NCI-H128 (cell line): ENCODE measurements at regions not wholly inside any gene's neighbourhood (a gene's known extent, or its start where the extent isn't known, plus 50 kb on each side); places are given as distances from the start of the nearest gene placed in this dataset.
"Not testable (repeated sequence)": the region's sequence is repeated elsewhere in the genome, so short reads cannot be mapped to it uniquely, and the experiment has no call there.

ENCODE experiments used
- DNase-seq: peaks from one replicate; lab custom pipeline; 2025; ENCODE audit not compliant: unreplicated experiment; lab: John Stamatoyannopoulos, UW

DNA sequence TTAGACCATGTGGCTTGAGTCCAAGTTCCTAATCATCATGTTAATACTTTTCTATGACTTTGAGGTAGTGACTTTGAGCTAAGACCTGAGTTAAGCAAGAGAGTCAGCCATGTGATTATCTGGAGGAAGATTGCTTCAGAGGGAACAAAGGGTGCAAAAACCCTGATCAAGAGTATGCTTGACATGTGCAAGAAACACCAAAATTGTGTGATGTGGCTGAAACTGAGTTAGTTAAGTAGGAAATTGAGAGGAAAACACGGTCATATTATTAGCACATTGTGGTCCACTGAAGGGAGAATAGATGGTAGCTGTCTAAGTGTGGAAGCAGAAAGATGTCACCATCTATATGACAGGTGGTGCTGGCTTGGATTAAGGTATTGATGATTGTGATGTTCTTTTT is 130.4 kb upstream of the MON1B start:
- DNase-seq = no peak

DNA sequence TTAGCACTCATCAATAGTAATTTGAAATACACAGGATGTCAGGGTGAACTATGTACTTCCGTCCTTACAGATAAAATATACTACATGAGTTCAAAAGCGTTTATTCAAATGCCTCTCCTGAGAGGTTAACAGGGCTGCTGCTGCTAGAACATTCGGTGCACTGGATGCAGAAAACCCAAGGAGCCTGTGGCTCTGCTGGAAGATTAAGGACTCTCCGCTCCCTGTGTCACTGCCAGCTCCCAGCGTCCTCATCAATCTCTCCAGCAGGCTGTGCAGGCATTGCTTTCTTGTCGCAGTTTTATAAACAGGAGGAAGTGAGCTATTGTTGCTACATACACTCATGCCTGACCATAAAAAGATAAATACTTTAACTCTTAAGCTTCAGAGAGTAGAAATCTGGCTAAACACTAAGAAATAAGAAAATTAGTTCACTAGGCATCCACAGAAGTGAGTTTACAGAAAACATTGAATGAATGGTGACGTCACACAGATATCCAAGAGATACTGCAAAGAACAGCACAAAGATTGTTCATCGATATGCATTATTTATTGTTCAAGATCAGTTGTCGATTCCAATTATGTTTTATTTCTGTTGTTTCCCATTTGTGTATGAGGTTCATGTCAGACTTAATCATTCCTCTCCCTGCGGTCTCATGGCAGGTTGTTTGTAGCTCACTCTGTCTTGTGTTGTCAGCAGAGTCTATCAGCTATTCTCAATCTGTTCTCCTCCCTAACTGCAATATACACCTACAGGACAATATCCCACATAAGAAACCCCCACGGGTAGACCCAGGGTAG is 127.9 kb upstream of the MON1B start:
- DNase-seq = no peak

DNA sequence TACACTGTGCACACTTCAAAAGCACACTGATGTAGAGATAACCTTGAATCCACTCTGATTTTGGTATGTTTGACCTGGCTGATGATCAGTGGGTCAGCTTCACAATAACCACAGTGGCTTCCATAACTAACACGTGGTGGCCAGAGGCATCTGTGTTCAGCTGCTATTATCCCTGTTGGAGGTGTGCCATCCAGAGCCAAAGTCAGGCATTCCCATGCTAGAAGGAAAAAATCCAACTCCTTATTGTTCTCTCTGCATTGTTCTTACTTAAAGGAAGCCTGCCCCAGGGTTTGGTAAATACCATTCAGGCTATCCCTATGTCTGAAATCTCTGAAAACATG is 127.3 kb upstream of the MON1B start:
- DNase-seq = no peak

DNA sequence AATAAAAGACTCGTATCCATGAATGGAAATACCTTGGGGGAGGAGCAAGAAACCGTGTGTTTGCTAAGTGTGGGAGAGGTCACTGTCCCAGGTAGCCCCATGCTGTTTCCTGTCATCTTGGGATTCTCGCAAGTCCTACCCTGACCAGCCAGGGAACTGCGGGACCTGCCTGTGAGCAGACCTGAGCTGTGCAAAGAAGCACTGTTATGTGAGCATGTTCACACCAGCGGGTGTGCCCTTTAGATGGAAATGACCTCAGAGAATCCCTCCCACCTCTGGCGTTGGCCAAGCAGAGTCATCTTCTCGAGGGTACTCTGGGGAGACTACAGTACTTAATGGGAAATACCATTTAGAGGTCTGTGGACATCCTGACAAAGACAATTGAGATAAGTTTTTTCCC is 127.0 kb upstream of the MON1B start:
- DNase-seq = no peak

DNA sequence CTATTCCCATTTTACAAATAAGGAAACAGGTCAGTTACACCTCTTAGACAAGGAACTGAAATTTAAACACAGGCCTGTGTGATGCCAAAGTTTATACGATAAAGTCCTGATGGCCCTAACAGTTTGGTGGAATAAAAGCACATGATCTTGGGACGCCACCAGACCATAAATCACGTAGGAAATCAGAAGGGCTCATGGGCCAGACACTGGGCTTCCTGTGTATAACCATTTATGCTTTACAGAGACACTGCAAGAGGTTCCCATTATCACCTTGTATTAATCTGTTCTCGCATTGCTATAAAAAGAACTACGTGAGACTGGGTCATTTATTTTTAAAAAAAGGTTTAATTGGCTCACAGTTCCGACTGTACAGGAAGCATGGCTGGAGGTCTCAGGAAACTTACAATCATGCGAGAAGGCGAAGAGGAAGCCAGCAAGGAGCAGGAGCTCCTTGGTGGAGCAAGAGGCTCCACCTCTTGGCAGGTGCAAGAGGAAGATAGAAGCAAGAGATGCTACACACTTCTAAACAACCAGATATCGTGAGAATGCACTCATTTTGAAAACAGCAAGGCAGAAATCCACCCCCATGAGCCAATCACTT is 124.0 kb upstream of the MON1B start:
- DNase-seq = no peak

DNA sequence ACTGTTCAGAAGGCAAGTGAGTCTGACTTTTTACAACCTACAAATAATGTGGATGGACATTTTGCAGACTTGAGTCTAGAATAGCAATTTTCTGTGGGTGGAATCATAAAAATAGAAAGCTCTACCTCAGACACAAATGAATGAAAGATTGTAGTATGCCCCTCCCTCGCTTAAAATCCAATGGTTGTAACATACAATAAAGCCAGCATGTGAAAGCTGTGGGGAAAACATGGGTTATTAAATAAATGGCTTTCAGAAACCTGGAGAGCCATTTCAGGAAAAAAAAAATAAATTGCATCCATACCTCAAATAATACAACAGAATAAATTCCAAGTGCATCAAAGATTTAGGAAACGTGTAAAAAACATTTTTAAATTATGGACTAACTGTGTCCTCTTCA is 123.1 kb upstream of the MON1B start:
- no peak for DNase-seq

DNA sequence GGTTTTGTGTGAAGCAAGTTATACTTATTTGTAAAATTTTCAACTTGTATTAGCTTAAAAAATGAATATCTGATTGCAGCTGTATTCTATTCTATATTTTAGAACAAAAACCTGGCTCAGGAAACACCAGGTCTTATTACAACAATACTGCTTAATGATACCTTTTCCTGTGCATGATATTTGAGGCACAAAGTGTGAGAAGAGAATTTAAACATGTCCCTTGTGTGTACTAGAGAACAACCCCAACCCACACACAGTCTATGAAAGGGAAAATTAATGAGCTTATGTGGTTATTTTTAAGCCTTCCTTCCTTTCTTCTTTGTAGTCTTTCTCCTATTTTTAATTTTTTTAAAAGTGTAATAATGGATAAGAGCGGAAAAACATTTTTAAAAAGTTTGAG is 122.6 kb upstream of the MON1B start:
- DNase-seq = no peak

DNA sequence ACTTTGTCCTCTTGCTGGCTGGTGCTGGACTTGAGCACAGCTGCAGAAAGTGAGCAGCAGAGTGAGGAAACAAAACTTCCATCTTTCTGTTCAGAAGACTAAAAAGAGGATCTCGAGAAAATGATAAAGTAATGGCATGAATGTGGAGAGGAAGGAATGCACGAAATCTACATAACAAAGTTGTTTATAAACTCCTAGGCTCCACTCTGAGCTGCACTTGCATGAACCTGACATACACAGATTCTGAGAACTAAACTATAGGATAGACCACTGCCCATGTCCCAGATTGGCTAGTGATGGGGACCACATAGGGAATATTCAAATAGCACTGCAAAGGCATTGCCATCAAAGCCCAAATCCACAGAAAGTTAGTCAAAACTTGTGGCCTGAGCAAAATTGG is 121.1 kb upstream of the MON1B start:
- DNase-seq = no peak

DNA sequence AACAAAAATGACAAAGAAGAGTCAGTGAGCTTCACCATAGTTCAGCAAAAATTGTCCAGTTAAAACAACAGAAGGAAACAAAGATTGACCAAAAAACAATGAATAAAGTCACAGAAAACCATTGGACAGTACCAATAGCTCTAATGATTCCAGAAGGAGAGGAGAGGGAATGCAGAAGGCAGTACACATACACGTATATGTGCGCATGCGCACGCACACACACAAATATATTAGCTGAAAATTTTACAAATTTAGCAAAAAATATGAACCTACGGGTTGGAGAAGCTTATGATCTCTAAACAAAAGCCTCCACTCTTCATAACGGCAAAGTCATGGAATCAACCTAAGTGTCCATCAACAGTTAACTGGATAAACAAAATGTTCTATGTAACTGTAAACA is 120.3 kb upstream of the MON1B start:
- no peak for DNase-seq

DNA sequence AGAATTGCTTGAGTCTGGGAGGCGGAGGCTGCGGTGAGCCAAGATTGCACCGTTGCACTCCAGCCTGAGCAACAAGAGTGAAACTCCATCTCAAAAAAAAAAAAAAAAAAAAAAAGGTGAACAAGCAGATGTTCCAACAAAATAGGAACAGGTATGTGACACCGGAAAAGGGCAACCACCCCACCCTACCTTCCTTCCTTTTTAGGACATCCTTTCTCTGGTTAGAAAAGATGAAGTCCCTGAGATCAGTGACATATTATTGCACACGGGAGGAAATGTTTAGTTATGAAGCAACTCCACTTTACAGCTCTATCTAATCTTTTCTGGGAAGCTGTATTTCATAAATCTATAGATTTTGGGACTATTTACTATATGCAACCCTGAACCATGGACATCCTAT is 114.2 kb upstream of the MON1B start:
- DNase-seq = no peak

DNA sequence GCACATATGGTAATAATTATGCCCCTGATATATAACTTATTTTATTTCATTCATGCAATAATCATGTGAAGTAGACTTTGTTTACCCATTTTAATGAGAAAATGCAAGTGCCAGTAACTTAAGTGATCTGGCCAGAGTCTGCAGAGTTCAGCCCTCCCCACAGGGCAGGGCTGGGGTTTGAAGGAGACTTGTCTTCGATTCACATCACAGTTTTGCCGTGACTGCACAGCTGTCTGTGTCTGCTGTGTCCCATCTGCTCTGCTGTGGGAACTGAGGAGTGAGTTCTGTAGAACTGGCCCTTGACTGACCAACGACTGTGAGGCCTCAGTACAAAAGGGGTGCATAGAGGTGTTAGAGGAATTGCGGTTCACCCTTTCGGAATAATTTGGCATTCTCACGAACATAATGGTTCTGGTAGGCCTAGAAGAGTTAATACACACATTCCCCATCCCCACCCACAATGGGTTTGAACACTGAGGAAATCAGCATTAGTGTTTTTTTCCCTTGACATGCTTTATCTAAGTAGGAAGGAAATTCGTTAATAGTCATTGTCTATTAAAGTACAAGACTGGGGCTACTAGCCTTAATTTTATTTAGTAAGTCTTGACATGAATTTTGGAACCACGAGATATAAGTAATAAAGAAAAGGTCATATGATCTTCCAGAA is 113.6 kb upstream of the MON1B start:
- DNase-seq = no peak

DNA sequence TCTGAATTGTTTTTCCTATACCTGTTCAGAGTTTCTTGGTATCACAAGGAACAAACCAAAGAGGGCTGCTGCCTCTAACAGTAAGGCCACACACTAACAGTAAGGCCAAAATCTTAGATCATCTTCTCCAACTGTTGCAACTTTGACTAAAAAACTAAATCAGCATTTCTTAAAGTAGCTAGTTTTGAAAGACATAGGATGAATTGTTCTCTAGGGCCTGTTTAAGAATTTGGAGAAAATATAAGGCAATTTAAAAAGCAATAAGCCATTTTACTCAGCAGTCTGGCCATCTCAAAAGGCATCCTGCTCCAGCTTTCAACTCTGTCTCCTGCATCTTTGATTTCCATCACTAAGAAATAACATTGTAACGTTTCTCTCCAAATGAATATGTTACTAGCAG is 105.0 kb upstream of the MON1B start:
- DNase-seq = no peak

DNA sequence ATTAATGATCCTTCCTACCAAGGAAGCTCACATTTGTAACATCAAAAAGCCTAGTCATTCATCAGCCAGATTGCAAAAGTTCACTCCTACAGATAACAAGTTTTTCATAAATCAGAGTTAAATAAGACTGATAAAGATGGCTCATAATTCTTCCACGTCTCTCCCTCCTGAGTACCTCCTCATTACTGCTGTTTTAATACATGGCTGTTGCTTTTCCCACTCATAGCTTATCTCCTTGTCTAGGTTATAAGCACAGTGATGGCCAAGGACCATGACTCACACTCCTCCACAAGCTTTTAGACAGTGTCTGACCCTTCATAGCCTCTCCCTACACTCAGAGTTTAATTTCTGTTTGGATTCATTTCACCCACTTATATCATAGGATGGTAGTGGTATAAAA is 100.9 kb upstream of the MON1B start:
- no peak for DNase-seq

DNA sequence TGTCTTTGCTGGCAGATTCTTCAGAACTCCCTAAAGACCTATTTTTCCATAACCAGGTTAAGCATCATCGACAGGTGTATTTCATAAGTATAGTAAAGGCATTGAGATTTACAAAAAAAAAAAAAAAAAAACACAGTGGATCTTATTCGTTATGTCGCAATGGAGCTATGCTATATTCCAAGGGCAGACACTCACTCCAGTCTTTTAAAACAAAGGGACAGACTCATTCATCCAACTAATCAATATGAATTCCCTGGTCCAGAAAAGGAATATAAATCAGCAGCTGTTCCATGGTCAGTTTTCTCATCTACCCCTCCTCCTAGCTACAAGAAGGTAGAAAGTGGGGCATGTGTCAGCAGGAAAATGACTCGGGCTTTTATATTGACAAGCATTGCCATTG is 97.7 kb upstream of the MON1B start:
- no peak for DNase-seq

DNA sequence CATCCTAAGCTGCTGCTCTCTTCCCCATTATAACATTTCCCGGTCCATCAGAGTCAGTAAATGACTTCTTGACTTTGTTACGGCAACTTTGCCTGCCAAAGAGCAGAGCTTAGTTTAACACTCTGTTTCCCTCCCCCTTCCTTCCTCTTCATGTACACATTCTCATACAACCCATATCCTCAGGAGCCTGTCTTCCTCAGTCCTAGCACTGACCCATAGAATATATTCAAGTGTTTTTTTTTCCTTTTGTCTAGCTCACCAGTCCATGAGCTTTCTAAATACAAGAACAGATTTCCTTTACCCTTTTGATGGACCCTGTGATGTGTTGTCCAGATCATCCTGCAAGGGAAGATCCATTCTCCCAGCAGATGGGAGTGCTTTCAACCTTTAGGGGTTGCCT is 97.0 kb upstream of the MON1B start:
- DNase-seq = no peak

DNA sequence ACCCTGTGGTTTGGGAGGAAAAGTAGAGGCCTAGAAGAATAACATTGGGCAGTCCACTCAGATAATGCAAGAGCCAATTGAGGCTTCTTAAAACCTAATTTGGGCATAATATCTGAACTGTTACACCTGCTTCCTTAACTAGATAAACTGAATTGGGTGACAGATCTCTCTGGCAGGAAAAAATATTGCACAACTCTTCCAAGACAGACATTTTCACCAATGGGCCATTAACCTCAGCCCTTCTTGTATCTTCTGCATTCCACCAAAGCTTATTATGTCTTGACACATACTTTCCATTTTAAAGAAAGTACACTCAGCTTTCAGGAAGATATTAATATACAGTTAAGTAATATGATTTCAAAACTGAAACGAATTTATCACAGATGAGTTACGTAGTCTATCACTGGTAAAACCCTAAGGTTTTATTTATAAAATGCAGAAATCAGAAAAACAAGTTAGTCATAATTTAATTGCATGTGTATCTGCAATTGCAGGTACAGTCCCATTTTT is 79.9 kb upstream of the MON1B start:
- DNase-seq = no peak

DNA sequence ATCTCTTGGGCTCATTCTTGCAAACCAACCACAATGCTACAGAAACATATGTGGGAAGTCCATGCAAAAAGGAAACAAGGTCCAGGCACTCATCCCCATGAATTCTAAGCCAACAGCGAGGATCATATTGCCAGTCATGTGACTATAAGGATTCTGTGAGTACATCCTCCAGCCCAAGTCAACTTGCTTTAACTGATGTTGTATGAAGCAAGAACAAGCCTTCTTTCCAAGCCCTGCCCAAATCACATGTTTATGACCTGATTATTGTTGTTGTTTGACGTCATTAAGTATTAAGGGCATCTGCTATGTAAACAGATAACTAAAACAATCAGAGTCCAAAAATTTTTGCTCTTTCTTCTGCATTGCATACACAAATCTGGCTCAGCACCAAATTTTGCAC is 78.2 kb upstream of the MON1B start:
- no peak for DNase-seq

DNA sequence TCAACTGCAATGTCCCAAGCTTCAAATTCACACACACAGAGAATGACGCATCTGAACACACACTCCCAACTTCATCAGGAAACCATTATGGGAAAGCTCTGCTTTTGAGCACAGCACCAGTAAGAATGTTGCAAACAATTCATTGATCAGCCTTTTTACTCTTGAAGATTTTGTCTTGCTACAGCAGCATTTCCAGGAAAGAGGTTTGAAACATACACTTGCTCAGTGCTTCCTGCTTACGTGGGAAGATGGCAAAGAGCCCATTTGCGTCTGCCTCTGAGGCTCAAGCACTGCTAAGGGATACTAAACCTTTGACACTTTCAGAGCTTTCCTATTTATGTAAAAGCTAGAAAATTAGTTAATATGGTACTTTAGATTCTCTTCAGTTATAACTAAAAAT is 77.2 kb upstream of the MON1B start:
- DNase-seq = no peak

DNA sequence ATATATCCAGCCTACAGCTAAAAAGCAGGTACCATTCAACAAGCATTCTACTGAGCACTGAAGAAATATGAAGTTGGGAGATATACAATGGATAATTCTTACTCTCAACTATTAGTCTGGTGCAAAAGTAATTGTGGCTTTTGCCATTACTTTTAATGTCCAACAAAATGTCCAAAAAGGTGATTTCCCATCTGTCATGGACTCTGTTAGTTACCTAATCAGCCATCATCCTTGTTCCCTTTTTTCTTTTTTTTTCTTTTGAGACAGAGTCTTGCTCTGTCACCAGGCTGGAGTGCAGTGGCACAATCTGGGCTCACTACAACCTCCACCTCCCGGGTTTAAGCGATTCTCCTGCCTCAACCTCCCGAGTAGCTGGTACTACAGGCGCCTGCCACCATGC is 76.6 kb upstream of the MON1B start:
- DNase-seq = not testable (repeated sequence)

DNA sequence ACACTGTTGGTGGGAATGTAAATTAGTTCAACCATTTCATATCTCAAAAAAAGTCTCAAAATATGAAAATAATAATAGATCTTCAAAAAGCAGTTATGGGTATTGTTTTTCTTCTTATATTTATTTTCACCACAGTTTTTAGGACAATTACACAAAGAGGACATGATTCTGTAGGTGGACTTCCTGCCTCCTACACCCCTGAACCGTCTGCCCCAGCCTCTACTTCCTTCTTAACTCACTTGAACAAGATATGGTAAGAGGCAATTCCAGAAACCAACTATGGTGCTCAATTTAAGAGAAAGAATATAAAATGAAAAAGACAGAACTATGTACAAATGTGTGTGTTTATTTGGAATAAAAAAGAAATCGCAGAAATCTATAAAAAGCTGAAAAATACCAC is 74.1 kb upstream of the MON1B start:
- DNase-seq = no peak

DNA sequence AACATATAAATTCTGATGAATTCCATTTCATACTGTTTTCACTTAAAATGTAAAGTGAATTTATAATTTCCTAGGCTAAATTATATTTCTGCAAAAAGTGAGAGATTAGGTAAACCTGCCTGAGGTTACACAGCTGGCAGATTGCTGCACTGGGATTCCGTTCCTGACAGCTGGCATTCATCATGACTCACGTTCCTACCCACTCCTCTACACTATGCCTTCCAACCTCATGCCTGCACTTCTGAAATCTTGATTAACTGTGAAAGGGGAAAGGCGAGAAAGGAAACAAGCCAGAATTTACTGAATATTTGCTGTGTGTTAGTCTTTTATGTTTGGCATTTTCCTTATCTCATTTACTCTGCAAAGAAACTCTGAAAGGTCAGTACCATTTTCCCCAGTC is 73.3 kb upstream of the MON1B start:
- DNase-seq = no peak

DNA sequence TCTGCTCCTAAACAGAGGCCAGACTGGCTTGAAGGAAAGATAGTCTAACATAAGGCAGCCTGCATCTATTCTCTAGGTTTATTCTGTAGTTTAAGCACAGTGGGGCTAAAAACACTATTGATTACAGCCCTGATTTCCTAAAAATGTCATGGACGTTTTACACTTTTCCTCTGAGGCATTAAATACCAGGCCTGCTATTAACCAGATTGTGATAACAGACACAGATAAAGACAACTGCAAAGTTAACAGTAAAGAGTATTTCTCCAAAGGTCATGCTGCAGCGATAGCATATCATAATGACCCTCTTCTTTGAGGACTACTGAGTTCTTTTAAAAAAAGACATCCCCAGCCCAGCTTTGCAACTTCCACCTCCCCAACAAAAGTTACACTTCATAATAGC is 59.6 kb upstream of the MON1B start:
- no peak for DNase-seq
